ENCODE measurements at regions not wholly inside any gene's neighbourhood (a gene's known extent, or its start where the extent isn't known, plus 50 kb on each side); places are given as distances from the start of the nearest gene placed in this dataset.

DNA sequence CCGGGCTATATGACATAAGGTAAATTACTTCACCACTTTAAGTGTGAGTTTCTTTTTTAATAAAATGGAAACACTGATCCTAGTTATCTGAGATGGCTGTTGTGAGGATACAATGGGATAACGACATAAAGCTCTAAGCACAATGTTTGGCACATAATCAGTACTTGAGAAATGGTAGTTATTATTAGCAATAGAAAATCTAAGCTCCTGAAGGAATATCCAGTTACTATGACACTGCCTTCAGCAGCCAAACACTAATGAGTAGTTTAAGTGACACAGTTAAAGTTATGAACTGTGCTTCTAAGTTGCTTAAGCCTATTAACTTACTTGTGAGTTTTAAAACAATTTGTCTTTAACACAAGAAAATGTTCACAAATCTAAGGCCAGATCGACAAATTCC lies 96.8 kb downstream of the ELAPOR2 start:
- Histone ChIP-seq H3K27me3 (ENCODE audit: low read length) (no peaks in the 10 kb centered on the region), H3K79me2 (ENCODE audit: insufficient read depth, low read length) (no peaks in the 10 kb centered on the region), H3F3A (ENCODE audit: insufficient read depth) (no peaks in the 10 kb centered on the region), H3K4me2 (ENCODE audit: low read depth, low read length, poor library complexity, severe bottlenecking) (no peak overlapping the region), H3K9me3 (ENCODE audit: insufficient read depth, low read length) (no peaks in the 10 kb centered on the region), H2AFZ (ENCODE audit: low read depth, low read length, severe bottlenecking) (no peak overlapping the region), H3K27ac (ENCODE audit: low read depth, low read length) (no peak overlapping the region), H3K9ac (ENCODE audit: low read length) (no peak overlapping the region), H3K4me3 (ENCODE audit: insufficient read depth, low read length, poor library complexity, severe bottlenecking) (no peak overlapping the region), H4K20me1 (ENCODE audit: low read depth, low read length) (no peaks in the 10 kb centered on the region), H3K36me3 (ENCODE audit: low read length) (peaks cover 6% of the 10 kb centered on the region; the same call in 1 of the 2 replicates), H3K9me2 (replicated peaks; ENCODE audit: insufficient read depth, low read length) (no peaks in the 10 kb centered on the region)
- no peak for TF ChIP-seq EZH2phosphoT487 (conservative IDR thresholded peaks at IDR 0.05; ENCODE audit: low read length)
- TF ChIP-seq CTCF (IDR thresholded peaks at IDR 0.05; ENCODE audit: insufficient read depth, low read length, poor library complexity, severe bottlenecking) = no peak

GRCh38 chr7:86961686-86962085 lies 97.8 kb downstream of the ELAPOR2 start:
- Histone ChIP-seq H2AFZ (ENCODE audit: low read depth, low read length, severe bottlenecking) (no peak overlapping the region), H4K20me1 (ENCODE audit: low read depth, low read length) (no peaks in the 10 kb centered on the region), H3K9me3 (ENCODE audit: insufficient read depth, low read length) (no peaks in the 10 kb centered on the region), H3F3A (ENCODE audit: insufficient read depth) (no peaks in the 10 kb centered on the region), H3K27ac (ENCODE audit: low read depth, low read length) (no peak overlapping the region), H3K9ac (ENCODE audit: low read length) (no peak overlapping the region), H3K36me3 (ENCODE audit: low read length) (peaks cover 6% of the 10 kb centered on the region; the same call in 1 of the 2 replicates), H3K4me2 (ENCODE audit: low read depth, low read length, poor library complexity, severe bottlenecking) (no peak overlapping the region), H3K4me3 (ENCODE audit: insufficient read depth, low read length, poor library complexity, severe bottlenecking) (no peak overlapping the region), H3K79me2 (ENCODE audit: insufficient read depth, low read length) (no peaks in the 10 kb centered on the region), H3K9me2 (replicated peaks; ENCODE audit: insufficient read depth, low read length) (no peaks in the 10 kb centered on the region), H3K27me3 (ENCODE audit: low read length) (no peaks in the 10 kb centered on the region)
- no peak for TF ChIP-seq EZH2phosphoT487 (conservative IDR thresholded peaks at IDR 0.05; ENCODE audit: low read length)
- TF ChIP-seq CTCF (IDR thresholded peaks at IDR 0.05; ENCODE audit: insufficient read depth, low read length, poor library complexity, severe bottlenecking) = no peak

- no peaks in the 10 kb centered on the region for H3K9me3 ChIP-seq (ENCODE audit: insufficient read depth, low read length)
- H3K9me2 ChIP-seq (replicated peaks; ENCODE audit: insufficient read depth, low read length) = no peaks in the 10 kb centered on the region
- H3F3A ChIP-seq (ENCODE audit: insufficient read depth) = no peaks in the 10 kb centered on the region
- H3K9ac ChIP-seq (ENCODE audit: low read length) = no peak overlapping the region
- no peak overlapping the region for H2AFZ ChIP-seq (ENCODE audit: low read depth, low read length, severe bottlenecking)
- TF ChIP-seq CTCF (IDR thresholded peaks at IDR 0.05; ENCODE audit: insufficient read depth, low read length, poor library complexity, severe bottlenecking) = no peak
- no peak for TF ChIP-seq EZH2phosphoT487 (conservative IDR thresholded peaks at IDR 0.05; ENCODE audit: low read length)
- no peaks in the 10 kb centered on the region for H3K79me2 ChIP-seq (ENCODE audit: insufficient read depth, low read length)
- H3K4me3 ChIP-seq (ENCODE audit: insufficient read depth, low read length, poor library complexity, severe bottlenecking) = no peak overlapping the region
- H3K4me2 ChIP-seq (ENCODE audit: low read depth, low read length, poor library complexity, severe bottlenecking) = no peak overlapping the region
- H3K36me3 ChIP-seq (ENCODE audit: low read length) = peaks cover 6% of the 10 kb centered on the region; the same call in 1 of the 2 replicates
- no peak overlapping the region for H3K27ac ChIP-seq (ENCODE audit: low read depth, low read length)
- H4K20me1 ChIP-seq (ENCODE audit: low read depth, low read length) = no peaks in the 10 kb centered on the region
- no peaks in the 10 kb centered on the region for H3K27me3 ChIP-seq (ENCODE audit: low read length)
Measured at GRCh38 chr7:86958380-86958779, 101.1 kb downstream of the ELAPOR2 start.
